Adrenal gland (tissue), 9 donors: ENCODE measurements at regions not wholly inside any gene's neighbourhood (a gene's known extent, or its start where the extent isn't known, plus 50 kb on each side); places are given as distances from the start of the nearest gene placed in this dataset.
"Not testable (repeated sequence)": the region's sequence is repeated elsewhere in the genome, so short reads cannot be mapped to it uniquely, and the experiment has no call there.

Experiments
- DNase-seq, 7 donors: peaks; one replicate each; pipeline ENCODE4 v3.0.0-alpha.2; 2019 to 2020
- H3K27ac ChIP-seq, 5 donors: fragments of 200-600 bp; sonication (generic) in 4 of 5; 1 replicate in 3 of 5; 2 replicates in 2 of 5; pipeline versions ENCODE4 v1.5.1 to v1.8.0; 2016 to 2020; ENCODE audit warnings: mild to moderate bottlenecking in 1 of 5
- H3K27me3 ChIP-seq: fragments of 200-600 bp; 2 replicates; pipeline ENCODE4 v1.8.0; 2021
- H3K36me3 ChIP-seq, 2 donors: fragments of 200-600 bp; replicated peaks in 1 of 2; 1 replicate in 1 of 2; 2 replicates in 1 of 2; pipeline versions ENCODE4 v1.5.1 to v1.8.0; 2018 to 2022
- H3K4me1 ChIP-seq, 2 donors: fragments of 200-600 bp; replicated peaks in 1 of 2; 1 replicate in 1 of 2; 2 replicates in 1 of 2; pipeline versions ENCODE4 v1.5.1 to v1.8.0; 2018 to 2021
- H3K4me3 ChIP-seq, 4 donors: fragments of 200-600 bp; sonication (generic) in 3 of 4; one replicate each; pipeline ENCODE4 v1.5.1; 2016 to 2018
- H3K9me3 ChIP-seq, 3 donors: fragments of 200-600 bp; sonication (generic) in 1 of 3; replicated peaks in 1 of 3; 1 replicate in 2 of 3; 2 replicates in 1 of 3; pipeline versions ENCODE4 v1.5.1 to v1.8.0; 2016 to 2021
- POLR2A ChIP-seq, 2 donors: fragments of 450-650 bp; IDR thresholded peaks; one replicate each; pipeline ENCODE4 v1.6.1; 2017; ENCODE audit warnings: antibody characterized with exemption in 2 of 2, mild to moderate bottlenecking in 2 of 2, moderate library complexity in 1 of 2
- WGBS, 4 donors: extraction: QIAGEN DNeasy Blood & Tissue Kit in 2 of 4; methylation state at CpG; one replicate each; pipeline versions ENCODE4 v1.1.5 to v1.1.7; 2013 to 2017; 5-methylcytosine and 5-hydroxymethylcytosine counted together
- intact Hi-C, 2 donors: fragments of 100-400 bp; cut with DNase I; formaldehyde crosslinking; loops; one replicate each; pipeline versions ENCODE4 v1.14.1 to v1.15.0; 2022 to 2023
- TF ChIP-seq, protein P1 (sequence below), 6 experiments: fragments of 450-650 bp in 4 of 6; fragments of 200-600 bp in 2 of 6; sonication (generic) in 1 of 6; IDR thresholded peaks; 1 replicate in 5 of 6; 2 replicates in 1 of 6; pipeline versions ENCODE4 v1.5.1 to v1.8.0; 2016 to 2021; ENCODE audit warnings: antibody characterized with exemption in 6 of 6, mild to moderate bottlenecking in 2 of 6, moderate library complexity in 1 of 6
- donor health status: healthy with polysubstance abuse.
- donor health status: Bipolar disorder and iron deficiency.
- donor health status: DM: yes; HTN: yes; CAD: no.
- donor health status: DM: no; HTN: no; CAD: no.
- donor health status: DM: no; HTN: no; CAD: no.

DNA sequence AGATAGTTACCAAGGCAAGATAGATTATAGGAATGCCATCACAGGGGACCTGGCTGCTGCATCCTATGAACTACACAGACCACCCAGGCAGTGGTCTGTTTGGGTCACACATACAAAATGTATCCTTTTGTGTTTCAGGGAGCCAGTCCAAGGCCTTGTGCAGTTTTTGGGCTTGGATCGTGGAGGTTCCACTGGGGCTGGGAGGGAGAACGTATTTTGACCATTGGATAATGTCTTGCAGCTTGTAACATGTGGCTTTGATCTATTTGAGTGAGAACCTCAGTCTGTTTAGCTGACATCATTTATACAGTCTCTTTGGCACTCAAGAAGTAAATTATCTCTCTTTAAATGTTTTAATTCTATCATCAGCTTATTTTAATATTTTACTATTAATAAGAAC is 147.3 kb downstream of the DUSP10 start:
- DNase-seq = no peak
- no peak overlapping the region for H3K27ac ChIP-seq
- no peaks in the 10 kb centered on the region for H3K9me3 ChIP-seq
- H3K4me3 ChIP-seq = no peak overlapping the region
- intact Hi-C loops = no loop called here
- H3K27me3 ChIP-seq = no peaks in the 10 kb centered on the region
- WGBS, 4 donors = 65 to 84% (median 79%) methylated on average over 2 of the region's 2 CpGs
- TF ChIP-seq, protein P1, sequence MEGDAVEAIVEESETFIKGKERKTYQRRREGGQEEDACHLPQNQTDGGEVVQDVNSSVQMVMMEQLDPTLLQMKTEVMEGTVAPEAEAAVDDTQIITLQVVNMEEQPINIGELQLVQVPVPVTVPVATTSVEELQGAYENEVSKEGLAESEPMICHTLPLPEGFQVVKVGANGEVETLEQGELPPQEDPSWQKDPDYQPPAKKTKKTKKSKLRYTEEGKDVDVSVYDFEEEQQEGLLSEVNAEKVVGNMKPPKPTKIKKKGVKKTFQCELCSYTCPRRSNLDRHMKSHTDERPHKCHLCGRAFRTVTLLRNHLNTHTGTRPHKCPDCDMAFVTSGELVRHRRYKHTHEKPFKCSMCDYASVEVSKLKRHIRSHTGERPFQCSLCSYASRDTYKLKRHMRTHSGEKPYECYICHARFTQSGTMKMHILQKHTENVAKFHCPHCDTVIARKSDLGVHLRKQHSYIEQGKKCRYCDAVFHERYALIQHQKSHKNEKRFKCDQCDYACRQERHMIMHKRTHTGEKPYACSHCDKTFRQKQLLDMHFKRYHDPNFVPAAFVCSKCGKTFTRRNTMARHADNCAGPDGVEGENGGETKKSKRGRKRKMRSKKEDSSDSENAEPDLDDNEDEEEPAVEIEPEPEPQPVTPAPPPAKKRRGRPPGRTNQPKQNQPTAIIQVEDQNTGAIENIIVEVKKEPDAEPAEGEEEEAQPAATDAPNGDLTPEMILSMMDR (IDR thresholded peaks at IDR 0.05) = no peak
- TF ChIP-seq POLR2A (IDR thresholded peaks at IDR 0.05) = no peak
- no peaks in the 10 kb centered on the region for H3K4me1 ChIP-seq
- no peaks in the 10 kb centered on the region for H3K36me3 ChIP-seq

DNA sequence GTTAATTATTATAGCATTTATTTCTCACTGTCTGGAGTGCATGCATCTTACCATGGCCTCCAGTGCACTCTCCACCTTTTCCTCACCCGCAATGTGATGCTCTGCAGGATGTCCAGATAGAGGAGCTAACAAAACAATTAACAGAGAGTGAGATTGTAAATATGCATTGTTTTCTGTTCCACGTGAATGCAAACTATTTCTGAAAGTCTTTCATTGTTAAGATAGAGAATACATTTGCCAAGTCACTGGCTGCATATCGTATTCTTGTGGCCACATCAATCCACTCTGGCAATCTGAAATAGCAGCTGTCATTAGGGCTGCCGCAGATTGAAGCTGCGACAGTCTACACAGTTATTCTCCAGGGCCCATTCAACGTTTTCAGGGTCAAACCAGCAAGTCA is 143.8 kb downstream of the DUSP10 start:
- intact Hi-C loops = no loop called here
- DNase-seq = no peak
- H3K4me1 ChIP-seq = peaks cover 3 to 23% of the 10 kb centered on the region in 2 donors
- H3K27ac ChIP-seq = no peak overlapping the region
- H3K9me3 ChIP-seq = no peaks in the 10 kb centered on the region
- no peaks in the 10 kb centered on the region for H3K27me3 ChIP-seq
- no peaks in the 10 kb centered on the region for H3K36me3 ChIP-seq
- whole genome bisulfite sequencing, 4 donors = 82 to 90% (median 88%) methylated on average over 6 of the region's 6 CpGs
- no peak for TF ChIP-seq POLR2A (IDR thresholded peaks at IDR 0.05)
- TF ChIP-seq, protein P1 (IDR thresholded peaks at IDR 0.05) = no peak
- H3K4me3 ChIP-seq = no peak overlapping the region

DNA sequence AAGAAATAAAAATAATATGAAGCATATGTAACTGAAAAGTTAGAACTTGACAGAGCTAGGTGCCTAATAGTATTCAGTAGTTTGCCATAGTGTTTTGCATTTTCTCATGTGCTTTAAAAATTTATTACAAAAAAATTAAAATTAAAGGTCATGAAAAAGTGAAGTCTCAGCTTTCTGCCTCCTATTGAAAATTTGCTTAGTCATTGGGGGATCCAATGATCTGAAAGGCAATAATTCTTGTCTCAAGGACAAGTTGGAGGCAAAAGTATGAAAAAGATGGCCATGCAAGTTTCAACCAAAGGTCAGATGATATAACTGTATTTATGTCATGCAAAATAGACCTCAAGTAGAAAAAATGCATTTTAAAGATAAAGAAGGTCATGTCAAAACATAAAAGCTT is 140.7 kb downstream of the DUSP10 start:
- intact Hi-C loops = no loop called here
- TF ChIP-seq, protein P1 (IDR thresholded peaks at IDR 0.05) = no peak
- no peak for TF ChIP-seq POLR2A (IDR thresholded peaks at IDR 0.05)
- H3K9me3 ChIP-seq = no peaks in the 10 kb centered on the region
- no peak overlapping the region for H3K27ac ChIP-seq
- no peak overlapping the region for H3K4me3 ChIP-seq
- no peak for DNase-seq
- peaks cover 3 to 23% of the 10 kb centered on the region in 2 donors for H3K4me1 ChIP-seq
- H3K27me3 ChIP-seq = no peaks in the 10 kb centered on the region
- no peaks in the 10 kb centered on the region for H3K36me3 ChIP-seq

DNA sequence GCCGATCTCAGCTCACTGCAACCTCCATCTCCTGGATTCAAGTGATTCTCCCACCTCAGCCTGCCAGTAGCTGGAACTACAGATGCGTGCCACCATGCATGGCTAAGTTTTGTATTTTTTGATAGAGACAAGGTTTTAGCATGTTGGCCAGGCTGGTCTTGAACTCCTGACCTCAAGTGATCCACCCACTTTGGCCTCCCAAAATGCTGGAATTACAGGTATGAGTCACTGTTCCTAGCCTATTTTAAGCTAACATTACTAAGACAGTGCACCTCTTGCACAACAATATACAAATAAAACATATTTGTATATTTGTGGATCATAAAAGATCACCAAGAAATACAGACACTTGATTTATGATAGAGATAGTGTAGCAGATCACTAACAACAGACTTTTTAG is 139.1 kb downstream of the DUSP10 start:
- Histone ChIP-seq H3K27me3 (no peaks in the 10 kb centered on the region), H3K4me3 (no peak overlapping the region), H3K27ac (no peak overlapping the region), H3K36me3 (no peaks in the 10 kb centered on the region), H3K4me1 (peaks cover 3 to 23% of the 10 kb centered on the region in 2 donors), H3K9me3 (no peaks in the 10 kb centered on the region)
- DNase-seq = peak in 3 of 7 donors; percentile 22 to 36 (median 34)
- no peak for TF ChIP-seq POLR2A (IDR thresholded peaks at IDR 0.05)
- TF ChIP-seq, protein P1 (IDR thresholded peaks at IDR 0.05) = no peak
- intact Hi-C loops = no loop called here
- WGBS, 4 donors = 79 to 88% (median 80%) methylated on average over 2 of the region's 2 CpGs

DNA sequence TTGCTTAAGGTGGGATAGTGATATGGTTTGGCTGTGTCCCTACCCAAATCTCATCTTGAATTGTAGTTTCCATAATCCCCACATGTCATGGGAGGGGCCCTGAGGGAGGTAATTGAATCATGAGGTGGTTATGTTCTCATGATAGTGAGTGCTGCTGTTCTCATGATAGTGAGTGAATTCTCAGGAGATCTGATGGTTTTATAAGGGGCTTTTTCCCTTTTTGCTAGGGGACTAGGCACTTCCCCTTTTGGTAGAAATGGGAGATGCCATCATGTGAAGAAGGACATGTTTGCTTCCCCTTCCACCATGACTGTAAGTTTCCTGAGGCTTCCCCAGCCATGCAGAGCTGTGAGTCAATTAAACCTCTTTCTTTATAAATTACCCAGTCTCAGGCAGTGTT is 137.5 kb downstream of the DUSP10 start:
- H3K27ac ChIP-seq, H3K9me3 ChIP-seq, H3K27me3 ChIP-seq, H3K4me3 ChIP-seq, H3K36me3 ChIP-seq, DNase-seq, intact Hi-C loops: not testable (repeated sequence)
- peaks cover 3 to 23% of the 10 kb centered on the region in 2 donors for H3K4me1 ChIP-seq
